CD4-positive, alpha-beta T cell treated with Interleukin-1 beta for 1 hour (primary cell): ENCODE measurements at regions not wholly inside any gene's neighbourhood (a gene's known extent, or its start where the extent isn't known, plus 50 kb on each side); places are given as distances from the start of the nearest gene placed in this dataset.

Source experiments
- DNase-seq, 2 donors: peaks; one replicate each; pipeline ENCODE4 v3.0.0-alpha.2; 2020 to 2022

GRCh38 chr21:19261731-19262376 is 858.3 kb upstream of the TMPRSS15 start:
- no peak for DNase-seq

GRCh38 chr21:19266636-19267035 is 863.1 kb upstream of the TMPRSS15 start:
- DNase-seq: no peak

- DNase-seq: no peak
These were observed 865.1 kb upstream of the TMPRSS15 start for GRCh38 chr21:19268686-19269085.

- no peak for DNase-seq
These were observed 871.5 kb upstream of the TMPRSS15 start for GRCh38 chr21:19275065-19275464.

- DNase-seq: no peak
These were observed 873.1 kb upstream of the TMPRSS15 start for GRCh38 chr21:19276665-19277064.

GRCh38 chr21:19286876-19287275 is 883.3 kb upstream of the TMPRSS15 start:
- no peak for DNase-seq

GRCh38 chr21:19290328-19290727 is 886.7 kb upstream of the TMPRSS15 start:
- no peak for DNase-seq

GRCh38 chr21:19320291-19320690 is 916.7 kb upstream of the TMPRSS15 start:
- no peak for DNase-seq

GRCh38 chr21:19321688-19322087 is 918.1 kb upstream of the TMPRSS15 start:
- no peak for DNase-seq

GRCh38 chr21:19322360-19322759 is 918.8 kb upstream of the TMPRSS15 start:
- no peak for DNase-seq

- no peak for DNase-seq
These were observed 923.1 kb upstream of the TMPRSS15 start for GRCh38 chr21:19326531-19327319.

- no peak for DNase-seq
These were observed 925.4 kb upstream of the TMPRSS15 start for GRCh38 chr21:19328954-19329353.

GRCh38 chr21:19340303-19340702 is 936.7 kb upstream of the TMPRSS15 start:
- no peak for DNase-seq

- no peak for DNase-seq
These were observed 937.4 kb upstream of the TMPRSS15 start for GRCh38 chr21:19340954-19341353.

GRCh38 chr21:19343711-19344110 is 940.1 kb upstream of the TMPRSS15 start:
- no peak for DNase-seq

- no peak for DNase-seq
These were observed 946.7 kb upstream of the TMPRSS15 start for GRCh38 chr21:19350286-19350685.

GRCh38 chr21:19353256-19353655 is 949.7 kb upstream of the TMPRSS15 start:
- DNase-seq: no peak

- no peak for DNase-seq
These were observed 965.4 kb upstream of the TMPRSS15 start for GRCh38 chr21:19368944-19369343.

- DNase-seq: no peak
These were observed 988.8 kb upstream of the TMPRSS15 start for GRCh38 chr21:19392390-19392789.

- DNase-seq: no peak
These were observed 996.7 kb upstream of the TMPRSS15 start for GRCh38 chr21:19400223-19400770.

- no peak for DNase-seq
These were observed 999.3 kb upstream of the TMPRSS15 start for GRCh38 chr21:19402870-19403269.

- no peak for DNase-seq
These were observed 1001.7 kb upstream of the TMPRSS15 start for GRCh38 chr21:19405326-19405725.

- no peak for DNase-seq
These were observed 1017.0 kb upstream of the TMPRSS15 start for GRCh38 chr21:19420565-19420964.

GRCh38 chr21:19433623-19434022 is 1030.0 kb upstream of the TMPRSS15 start:
- no peak for DNase-seq
